IMR-90 (cell line): ENCODE measurements at regions not wholly inside any gene's neighbourhood (a gene's known extent, or its start where the extent isn't known, plus 50 kb on each side); places are given as distances from the start of the nearest gene placed in this dataset.

Experiments
- ATAC-seq: fragments of 200-7000 bp; cut with Tn5 transposase; 2 replicates; pipeline ENCODE4 v1.9.1; 2020; ENCODE audit warnings: low read depth, mild to moderate bottlenecking, moderate library complexity
- BruUV-seq: library from RNA; stranded (reverse); fragments of 400-500 nt; replicated peaks from 2 replicates; lab custom pipeline; 2021; lab: Mats Ljungman, UMichigan
- CTCF ChIA-PET: fragments of 300-600 bp; formaldehyde crosslinking; extraction: SDS; loops from one replicate; lab custom pipeline; 2021; ENCODE audit warnings: antibody characterized with exemption; lab: Yijun Ruan, JAX
- POLR2A ChIA-PET: fragments of 300-600 bp; sonication (Branson Sonifier 250); formaldehyde crosslinking; loops from one replicate; lab custom pipeline; 2022; ENCODE audit warnings: antibody characterized with exemption; ENCODE audit not compliant: unreplicated experiment; lab: Charles Lee
- DNase-seq: peaks from one replicate; pipeline ENCODE4 v3.0.0; 2013
- H2AFZ ChIP-seq: replicated peaks from 2 replicates; pipeline ENCODE3; 2013; ENCODE audit warnings: low read length, mild to moderate bottlenecking; ENCODE audit not compliant: poor library complexity
- H2AK5ac ChIP-seq: 2 replicates; pipeline ENCODE4 v1.6.1; 2013; ENCODE audit warnings: low read depth, low read length, inconsistent platforms
- H2AK9ac ChIP-seq: replicated peaks from 2 replicates; pipeline ENCODE3; 2013; ENCODE audit warnings: mild to moderate bottlenecking, low read depth, low read length, moderate library complexity; ENCODE audit not compliant: poor library complexity
- H2BK120ac ChIP-seq: 2 replicates; pipeline ENCODE4 v1.6.1; 2013; ENCODE audit warnings: low read depth, low read length, inconsistent platforms
- H2BK15ac ChIP-seq: 3 replicates; pipeline ENCODE4 v1.6.1; 2013; ENCODE audit warnings: low read depth, low read length, inconsistent platforms
- H2BK20ac ChIP-seq: 2 replicates; pipeline ENCODE4 v1.6.1; 2013; ENCODE audit warnings: low read depth, mild to moderate bottlenecking, inconsistent platforms, low read length, moderate library complexity
- H2BK5ac ChIP-seq: 2 replicates; pipeline ENCODE4 v1.6.1; 2013; ENCODE audit warnings: mild to moderate bottlenecking, low read depth, low read length, inconsistent platforms; ENCODE audit not compliant: poor library complexity, severe bottlenecking
- H3K14ac ChIP-seq: replicated peaks from 2 replicates; pipeline ENCODE4 v1.6.1; 2013; ENCODE audit warnings: low read depth, low read length, inconsistent platforms
- H3K18ac ChIP-seq: 2 replicates; pipeline ENCODE4 v1.6.1; 2013; ENCODE audit warnings: low read depth, low read length, control low read depth
- H3K23ac ChIP-seq: 2 replicates; pipeline ENCODE4 v1.6.1; 2013; ENCODE audit warnings: low read depth, low read length, inconsistent platforms
- H3K27ac ChIP-seq: 2 replicates; pipeline ENCODE4 v1.5.1; 2013; ENCODE audit warnings: mild to moderate bottlenecking, control low read depth, low read length; ENCODE audit not compliant: insufficient read depth
- H3K27me3 ChIP-seq: 2 replicates; pipeline ENCODE4 v1.6.1; 2013; ENCODE audit warnings: low read length; ENCODE audit not compliant: control insufficient read depth, insufficient read depth
- H3K36me3 ChIP-seq: 2 replicates; pipeline ENCODE4 v1.6.1; 2013; ENCODE audit warnings: low read length, mixed read lengths; ENCODE audit not compliant: control insufficient read depth, insufficient read depth
- H3K4ac ChIP-seq: 2 replicates; pipeline ENCODE4 v1.6.1; 2013; ENCODE audit warnings: low read depth, low read length, inconsistent platforms
- H3K4me1 ChIP-seq: 2 replicates; pipeline ENCODE4 v1.6.1; 2013; ENCODE audit warnings: low read length, mixed read lengths; ENCODE audit not compliant: control insufficient read depth, insufficient read depth
- H3K4me2 ChIP-seq: 2 replicates; pipeline ENCODE4 v1.6.1; 2013; ENCODE audit warnings: low read depth, mild to moderate bottlenecking, control low read depth, low read length, moderate library complexity
- H3K4me3 ChIP-seq: 2 replicates; pipeline ENCODE4 v1.5.1; 2013; ENCODE audit warnings: low read depth, mild to moderate bottlenecking, control low read depth, low read length, moderate library complexity; ENCODE audit not compliant: insufficient read depth
- H3K56ac ChIP-seq: 2 replicates; pipeline ENCODE4 v1.6.1; 2013; ENCODE audit warnings: low read length, inconsistent platforms; ENCODE audit not compliant: insufficient read depth; ENCODE audit errors: extremely low read depth
- H3K79me1 ChIP-seq, 2 experiments: 2 replicates each; pipeline ENCODE4 v1.6.1; 2013; ENCODE audit warnings: low read length in 2 of 2, inconsistent platforms in 1 of 2, low read depth in 1 of 2
- H3K9ac ChIP-seq: 2 replicates; pipeline ENCODE4 v1.6.1; 2013; ENCODE audit warnings: low read depth, low read length, control low read depth
- H3K9me1 ChIP-seq: 2 replicates; pipeline ENCODE4 v1.6.1; 2013; ENCODE audit warnings: low read length, inconsistent platforms; ENCODE audit not compliant: insufficient read depth
- H3K9me3 ChIP-seq: 2 replicates; pipeline ENCODE4 v1.6.1; 2013; ENCODE audit warnings: low read length; ENCODE audit not compliant: control insufficient read depth, insufficient read depth
- H4K20me1 ChIP-seq: 2 replicates; pipeline ENCODE4 v1.6.1; 2013; ENCODE audit warnings: low read length, inconsistent platforms; ENCODE audit not compliant: insufficient read depth
- H4K5ac ChIP-seq: 2 replicates; pipeline ENCODE4 v1.6.1; 2013; ENCODE audit warnings: mild to moderate bottlenecking, low read depth, low read length, control low read depth
- H4K8ac ChIP-seq, 2 experiments: 2 replicates each; pipeline ENCODE4 v1.6.1; 2013; ENCODE audit warnings: low read depth in 2 of 2, low read length in 2 of 2, control low read depth in 1 of 2, inconsistent platforms in 1 of 2
- H4K91ac ChIP-seq: 2 replicates; pipeline ENCODE4 v1.6.1; 2013; ENCODE audit warnings: low read depth, low read length, inconsistent platforms; ENCODE audit not compliant: insufficient read depth
- CHD1 ChIP-seq: IDR thresholded peaks from 2 replicates; pipeline ENCODE4 v1.6.1; 2012; ENCODE audit warnings: low read depth, low read length, improper control_type of control experiment
- MAFK ChIP-seq: IDR thresholded peaks from 2 replicates; pipeline ENCODE4 v1.6.1; 2012; ENCODE audit warnings: low read depth, low read length, improper control_type of control experiment
- MAZ ChIP-seq: IDR thresholded peaks from 2 replicates; pipeline ENCODE4 v1.6.1; 2012; ENCODE audit warnings: low read depth, mild to moderate bottlenecking, low read length, improper control_type of control experiment, moderate library complexity, borderline replicate concordance
- MXI1 ChIP-seq: IDR thresholded peaks from 2 replicates; pipeline ENCODE4 v1.6.1; 2012; ENCODE audit warnings: low read depth, mild to moderate bottlenecking, low read length, moderate library complexity, borderline replicate concordance
- NFE2L2 ChIP-seq: fragments of 150-350 bp; IDR thresholded peaks from 2 replicates; pipeline ENCODE4 v1.6.1; 2016; ENCODE audit warnings: low read depth, mild to moderate bottlenecking, low read length
- RAD21 ChIP-seq: IDR thresholded peaks from 2 replicates; pipeline ENCODE4 v1.6.1; 2012; ENCODE audit warnings: low read length, improper control_type of control experiment
- SMC3 ChIP-seq: fragments of 150-350 bp; IDR thresholded peaks from 2 replicates; pipeline ENCODE4 v1.6.1; 2016; ENCODE audit warnings: low read depth, mild to moderate bottlenecking, antibody characterized with exemption, low read length, moderate library complexity
- WGBS, 2 experiments: methylation state at CpG; one replicate each; pipeline versions ENCODE4 v1.1.5 to v1.1.7; 2013; ENCODE audit warnings: missing lambda C conversion rate in 2 of 2; ENCODE audit not compliant: insufficient read length in 1 of 2; ENCODE audit errors: extremely low coverage in 2 of 2; 5-methylcytosine and 5-hydroxymethylcytosine counted together
- dilution Hi-C: fragments of 300-500 bp; cut with HindIII; formaldehyde crosslinking; loops from one replicate; pipeline ENCODE4 v1.14.3; 2018; ENCODE audit warnings: low sequenced_read_pairs; ENCODE audit not compliant: unreplicated experiment
- in situ Hi-C: fragments of 300-500 bp; cut with MboI; formaldehyde crosslinking; loops from 3 replicates; pipeline ENCODE4 v1.14.3; 2019; ENCODE audit warnings: low sequenced_read_pairs, inconsistent platforms, mixed read lengths
- intact Hi-C: fragments of 100-400 bp; cut with micrococcal nuclease; formaldehyde crosslinking; loops from 2 replicates; pipeline ENCODE4 v1.10.0; 2022
- TF ChIP-seq, protein P1 (sequence below): fragments of 150-350 bp; IDR thresholded peaks from 2 replicates; pipeline ENCODE4 v1.6.1; 2017; ENCODE audit warnings: mild to moderate bottlenecking, antibody characterized with exemption, low read length, low read depth
- TF ChIP-seq, protein P2 (sequence below): conservative IDR thresholded peaks from 2 replicates; pipeline ENCODE4 v1.5.1; 2012; ENCODE audit warnings: mild to moderate bottlenecking, low read depth, low read length, improper control_type of control experiment
- TF ChIP-seq, protein P3 (sequence below): fragments of 150-350 bp; IDR thresholded peaks from 2 replicates; pipeline ENCODE4 v1.6.1; 2016; ENCODE audit warnings: low read depth, mild to moderate bottlenecking, low read length, moderate library complexity, borderline replicate concordance

DNA sequence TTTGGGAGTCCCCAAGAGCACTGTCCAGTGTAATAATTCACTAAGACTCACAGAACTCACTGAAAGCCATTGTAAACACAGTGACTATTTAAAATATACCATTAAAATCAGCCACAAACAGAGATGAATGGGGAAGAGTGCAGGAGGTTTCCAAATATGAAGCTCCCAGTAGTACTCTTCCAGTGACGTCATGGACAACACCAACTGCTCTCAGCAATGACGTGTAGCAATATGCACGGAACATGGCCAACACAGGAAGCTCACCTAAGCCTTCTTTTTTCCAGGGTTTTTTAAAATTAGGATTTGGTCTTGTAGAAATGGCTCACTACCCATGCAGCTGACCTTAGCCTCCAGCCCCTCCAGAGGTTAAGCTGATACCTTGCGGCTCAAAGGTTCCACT lies 1224.1 kb upstream of the CADM2 start:
- intact Hi-C loops (no loop called here), dilution Hi-C loops (no loop called here), in situ Hi-C loops (no loop called here)
- Histone ChIP-seq H4K8ac (no peak overlapping the region), H3K18ac (no peak overlapping the region), H3K9me3 (0 out of 2 replicates have a peak, but pooled peaks cover 2% of the 10 kb centered on the region), H3K4me2 (no peak overlapping the region), H3K14ac (no peak overlapping the region), H2BK20ac (no peak overlapping the region), H3K56ac (no peak overlapping the region), H2BK120ac (no peak overlapping the region), H4K5ac (no peak overlapping the region), H2AK9ac (no peak overlapping the region), H2AFZ (no peak overlapping the region), H3K36me3 (no peaks in the 10 kb centered on the region), H3K9ac (no peak overlapping the region), H3K4me3 (no peak overlapping the region), H3K9me1 (no peaks in the 10 kb centered on the region), H4K20me1 (no peaks in the 10 kb centered on the region), H2BK15ac (no peak overlapping the region), H3K4ac (no peak overlapping the region), H3K79me1 (no peaks in the 10 kb centered on the region), H3K23ac (no peak overlapping the region), H3K4me1 (no peaks in the 10 kb centered on the region), H4K91ac (no peak overlapping the region), H2AK5ac (no peak overlapping the region), H3K27ac (no peak overlapping the region), H2BK5ac (no peak overlapping the region), H3K27me3 (no peaks in the 10 kb centered on the region)
- BruUV-seq: no TSS peak
- ChIA-PET CTCF (no interaction called here), POLR2A (no interaction called here)
- ATAC-seq: no peak
- WGBS, 2 experiments: no CpG with 5 or more reads among the region's 4 CpGs
- TF ChIP-seq, protein P1, sequence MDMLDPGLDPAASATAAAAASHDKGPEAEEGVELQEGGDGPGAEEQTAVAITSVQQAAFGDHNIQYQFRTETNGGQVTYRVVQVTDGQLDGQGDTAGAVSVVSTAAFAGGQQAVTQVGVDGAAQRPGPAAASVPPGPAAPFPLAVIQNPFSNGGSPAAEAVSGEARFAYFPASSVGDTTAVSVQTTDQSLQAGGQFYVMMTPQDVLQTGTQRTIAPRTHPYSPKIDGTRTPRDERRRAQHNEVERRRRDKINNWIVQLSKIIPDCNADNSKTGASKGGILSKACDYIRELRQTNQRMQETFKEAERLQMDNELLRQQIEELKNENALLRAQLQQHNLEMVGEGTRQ: no peak
- TF ChIP-seq, protein P2, sequence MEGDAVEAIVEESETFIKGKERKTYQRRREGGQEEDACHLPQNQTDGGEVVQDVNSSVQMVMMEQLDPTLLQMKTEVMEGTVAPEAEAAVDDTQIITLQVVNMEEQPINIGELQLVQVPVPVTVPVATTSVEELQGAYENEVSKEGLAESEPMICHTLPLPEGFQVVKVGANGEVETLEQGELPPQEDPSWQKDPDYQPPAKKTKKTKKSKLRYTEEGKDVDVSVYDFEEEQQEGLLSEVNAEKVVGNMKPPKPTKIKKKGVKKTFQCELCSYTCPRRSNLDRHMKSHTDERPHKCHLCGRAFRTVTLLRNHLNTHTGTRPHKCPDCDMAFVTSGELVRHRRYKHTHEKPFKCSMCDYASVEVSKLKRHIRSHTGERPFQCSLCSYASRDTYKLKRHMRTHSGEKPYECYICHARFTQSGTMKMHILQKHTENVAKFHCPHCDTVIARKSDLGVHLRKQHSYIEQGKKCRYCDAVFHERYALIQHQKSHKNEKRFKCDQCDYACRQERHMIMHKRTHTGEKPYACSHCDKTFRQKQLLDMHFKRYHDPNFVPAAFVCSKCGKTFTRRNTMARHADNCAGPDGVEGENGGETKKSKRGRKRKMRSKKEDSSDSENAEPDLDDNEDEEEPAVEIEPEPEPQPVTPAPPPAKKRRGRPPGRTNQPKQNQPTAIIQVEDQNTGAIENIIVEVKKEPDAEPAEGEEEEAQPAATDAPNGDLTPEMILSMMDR: no peak
- TF ChIP-seq MAFK (no peak), NFE2L2 (no peak), CHD1 (no peak), MAZ (no peak), MXI1 (no peak), SMC3 (no peak), RAD21 (no peak)
- TF ChIP-seq, protein P3, sequence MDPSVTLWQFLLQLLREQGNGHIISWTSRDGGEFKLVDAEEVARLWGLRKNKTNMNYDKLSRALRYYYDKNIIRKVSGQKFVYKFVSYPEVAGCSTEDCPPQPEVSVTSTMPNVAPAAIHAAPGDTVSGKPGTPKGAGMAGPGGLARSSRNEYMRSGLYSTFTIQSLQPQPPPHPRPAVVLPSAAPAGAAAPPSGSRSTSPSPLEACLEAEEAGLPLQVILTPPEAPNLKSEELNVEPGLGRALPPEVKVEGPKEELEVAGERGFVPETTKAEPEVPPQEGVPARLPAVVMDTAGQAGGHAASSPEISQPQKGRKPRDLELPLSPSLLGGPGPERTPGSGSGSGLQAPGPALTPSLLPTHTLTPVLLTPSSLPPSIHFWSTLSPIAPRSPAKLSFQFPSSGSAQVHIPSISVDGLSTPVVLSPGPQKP: no peak
- DNase-seq: no peak
